Fibroblast of lung (primary cell): ENCODE measurements at regions not wholly inside any gene's neighbourhood (a gene's known extent, or its start where the extent isn't known, plus 50 kb on each side); places are given as distances from the start of the nearest gene placed in this dataset.

Experiments used
- EZH2 ChIP-seq: IDR thresholded peaks from 2 replicates; pipeline ENCODE4 v1.5.1; 2012; ENCODE audit warnings: low read length, control low read depth, mild to moderate bottlenecking; ENCODE audit errors: missing control alignments
- TF ChIP-seq, protein P1 (sequence below), 2 donors: IDR thresholded peaks in 1 of 2; conservative IDR thresholded peaks in 1 of 2; 1 replicate in 1 of 2; 2 replicates in 1 of 2; pipeline ENCODE4 v1.5.1; 2011 to 2012; ENCODE audit warnings: low read length in 2 of 2, control low read depth in 1 of 2, inconsistent platforms in 1 of 2, low read depth in 1 of 2, mild to moderate bottlenecking in 1 of 2

- TF ChIP-seq, protein P1, sequence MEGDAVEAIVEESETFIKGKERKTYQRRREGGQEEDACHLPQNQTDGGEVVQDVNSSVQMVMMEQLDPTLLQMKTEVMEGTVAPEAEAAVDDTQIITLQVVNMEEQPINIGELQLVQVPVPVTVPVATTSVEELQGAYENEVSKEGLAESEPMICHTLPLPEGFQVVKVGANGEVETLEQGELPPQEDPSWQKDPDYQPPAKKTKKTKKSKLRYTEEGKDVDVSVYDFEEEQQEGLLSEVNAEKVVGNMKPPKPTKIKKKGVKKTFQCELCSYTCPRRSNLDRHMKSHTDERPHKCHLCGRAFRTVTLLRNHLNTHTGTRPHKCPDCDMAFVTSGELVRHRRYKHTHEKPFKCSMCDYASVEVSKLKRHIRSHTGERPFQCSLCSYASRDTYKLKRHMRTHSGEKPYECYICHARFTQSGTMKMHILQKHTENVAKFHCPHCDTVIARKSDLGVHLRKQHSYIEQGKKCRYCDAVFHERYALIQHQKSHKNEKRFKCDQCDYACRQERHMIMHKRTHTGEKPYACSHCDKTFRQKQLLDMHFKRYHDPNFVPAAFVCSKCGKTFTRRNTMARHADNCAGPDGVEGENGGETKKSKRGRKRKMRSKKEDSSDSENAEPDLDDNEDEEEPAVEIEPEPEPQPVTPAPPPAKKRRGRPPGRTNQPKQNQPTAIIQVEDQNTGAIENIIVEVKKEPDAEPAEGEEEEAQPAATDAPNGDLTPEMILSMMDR (conservative IDR thresholded peaks at IDR 0.05 in 1 of 2, IDR thresholded peaks at IDR 0.05 in 1 of 2; ENCODE audit: low read depth in 1 of 2, low read length in 2 of 2): no peak
- TF ChIP-seq EZH2: no peak
Observed at GRCh38 chr1:234712891-234713305, 102.9 kb upstream of the IRF2BP2 start.
